HG03442 (cell line): ENCODE measurements at regions not wholly inside any gene's neighbourhood (a gene's known extent, or its start where the extent isn't known, plus 50 kb on each side); places are given as distances from the start of the nearest gene placed in this dataset.

Experiments used
- ATAC-seq: cut with Tn5 transposase; IDR thresholded peaks from one replicate; pipeline ENCODE4 v1.9.1; 2021; ENCODE audit warnings: mild to moderate bottlenecking, moderate library complexity; ENCODE audit not compliant: unreplicated experiment

GRCh38 chr6:24051942-24052589 lies 73.9 kb upstream of the NRSN1 start:
- ATAC-seq, result no peak

GRCh38 chr6:24052590-24052961 lies 73.4 kb upstream of the NRSN1 start:
- no peak for ATAC-seq

- no peak for ATAC-seq
Observed at GRCh38 chr6:24053057-24053456, 73.0 kb upstream of the NRSN1 start.

GRCh38 chr6:24054388-24054787 lies 71.6 kb upstream of the NRSN1 start:
- no peak for ATAC-seq

GRCh38 chr6:24056567-24056966 lies 69.4 kb upstream of the NRSN1 start:
- no peak for ATAC-seq

GRCh38 chr6:24057030-24057429 lies 69.0 kb upstream of the NRSN1 start:
- ATAC-seq, result no peak

GRCh38 chr6:24060982-24061754 lies 64.8 kb upstream of the NRSN1 start:
- ATAC-seq, result peak; percentile 97

- ATAC-seq, result no peak
Observed at GRCh38 chr6:24064106-24064505, 61.9 kb upstream of the NRSN1 start.

- no peak for ATAC-seq
Observed at GRCh38 chr6:24064832-24065231, 61.2 kb upstream of the NRSN1 start.

GRCh38 chr6:24069526-24069925 lies 56.5 kb upstream of the NRSN1 start:
- no peak for ATAC-seq

GRCh38 chr6:24072038-24072746 lies 53.8 kb upstream of the NRSN1 start:
- ATAC-seq, result no peak

- no peak for ATAC-seq
Observed at GRCh38 chr6:24076011-24076410, 50.0 kb upstream of the NRSN1 start.
